ENCODE measurements at regions not wholly inside any gene's neighbourhood (a gene's known extent, or its start where the extent isn't known, plus 50 kb on each side); places are given as distances from the start of the nearest gene placed in this dataset.
"Not testable (repeated sequence)": the region's sequence is repeated elsewhere in the genome, so short reads cannot be mapped to it uniquely, and the experiment has no call there.

DNA sequence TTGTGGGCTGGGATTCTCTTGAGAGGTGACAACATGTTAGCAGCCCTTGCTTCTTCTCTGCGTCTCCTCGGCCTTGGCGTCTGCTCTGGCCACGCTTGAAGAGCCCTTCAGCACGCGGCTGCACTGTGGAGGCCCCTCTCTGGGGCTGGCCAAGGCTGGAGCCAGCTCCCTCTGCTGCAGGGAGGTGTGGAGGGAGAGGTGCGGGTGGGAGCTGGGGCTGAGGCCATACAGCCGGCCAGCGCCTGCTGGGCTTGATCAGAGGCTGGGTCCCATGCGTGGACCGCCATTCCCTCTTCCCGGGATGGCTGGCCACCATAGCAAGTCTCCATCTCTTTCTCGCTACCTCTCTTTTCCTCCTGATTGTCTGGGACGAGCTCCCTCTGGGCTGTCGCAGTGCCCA, 539.0 kb downstream of the PCDH7 start:
- H3K4me3 ChIP-seq (ENCODE audit: low read length), result no peak overlapping the region
- no peak for TF ChIP-seq CTCF (conservative IDR thresholded peaks at IDR 0.05; ENCODE audit: low read length)
- no peak for DNase-seq (ENCODE audit: low read depth)

- TF ChIP-seq CTCF (conservative IDR thresholded peaks at IDR 0.05; ENCODE audit: low read length), result no peak
- H3K4me3 ChIP-seq (ENCODE audit: low read length), result no peak overlapping the region
- DNase-seq (ENCODE audit: low read depth), result no peak
Observed at GRCh38 chr4:31261632-31262031, 541.5 kb downstream of the PCDH7 start.

- not testable (repeated sequence) for DNase-seq (ENCODE audit: low read depth); H3K4me3 ChIP-seq (ENCODE audit: low read length)
Observed at GRCh38 chr4:31266094-31266493, 545.9 kb downstream of the PCDH7 start.

GRCh38 chr4:31272331-31273061, 552.3 kb downstream of the PCDH7 start:
- no peak for TF ChIP-seq CTCF (conservative IDR thresholded peaks at IDR 0.05; ENCODE audit: low read length)
- no peak for DNase-seq (ENCODE audit: low read depth)
- H3K4me3 ChIP-seq (ENCODE audit: low read length), result no peak overlapping the region

- TF ChIP-seq CTCF (conservative IDR thresholded peaks at IDR 0.05; ENCODE audit: low read length), result no peak
- DNase-seq (ENCODE audit: low read depth), result no peak
- H3K4me3 ChIP-seq (ENCODE audit: low read length), result no peak overlapping the region
Observed at GRCh38 chr4:31275906-31276305, 555.7 kb downstream of the PCDH7 start.

DNA sequence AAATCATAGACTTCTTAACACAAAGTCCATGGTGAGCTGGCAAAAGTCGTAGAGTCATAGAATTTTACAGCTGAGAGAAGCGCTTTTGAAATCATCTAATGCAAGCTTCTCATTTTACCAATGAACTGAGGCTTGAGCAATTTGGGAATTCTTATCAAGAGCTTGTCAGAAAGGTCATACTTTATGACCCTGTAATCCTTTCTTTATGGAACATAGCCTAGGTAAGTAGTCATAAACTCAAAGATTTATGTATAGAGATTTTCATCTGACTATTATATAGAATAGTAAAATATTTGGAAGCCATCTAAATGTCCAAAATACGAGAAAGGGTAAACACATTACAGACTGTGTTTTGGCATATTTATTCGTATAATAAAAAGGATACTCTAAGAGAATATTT, 563.5 kb downstream of the PCDH7 start:
- no peak for DNase-seq (ENCODE audit: low read depth)

GRCh38 chr4:31290836-31291235, 570.7 kb downstream of the PCDH7 start:
- DNase-seq (ENCODE audit: low read depth), result no peak
- H3K4me3 ChIP-seq (ENCODE audit: low read length), result no peak overlapping the region
- no peak for TF ChIP-seq CTCF (conservative IDR thresholded peaks at IDR 0.05; ENCODE audit: low read length)

More for the DNA sequence above, 563.5 kb downstream of the PCDH7 start:
- H3K4me3 ChIP-seq (ENCODE audit: low read length), result no peak overlapping the region
- TF ChIP-seq CTCF (conservative IDR thresholded peaks at IDR 0.05; ENCODE audit: low read length), result no peak
